Putamen (tissue), 1 donor: ENCODE measurements at regions not wholly inside any gene's neighbourhood (a gene's known extent, or its start where the extent isn't known, plus 50 kb on each side); places are given as distances from the start of the nearest gene placed in this dataset.
"Not testable (repeated sequence)": the region's sequence is repeated elsewhere in the genome, so short reads cannot be mapped to it uniquely, and the experiment has no call there.

Experiments used
- DNase-seq: peaks from one replicate; pipeline ENCODE4 v3.0.0-alpha.2; 2016; ENCODE audit warnings: low spot score

GRCh38 chr13:22837980-22838647 is 342.7 kb upstream of the SGCG start:
- no peak for DNase-seq

- DNase-seq, result no peak
These were observed 340.9 kb upstream of the SGCG start for GRCh38 chr13:22839603-22840530.

GRCh38 chr13:22846551-22846950 is 334.2 kb upstream of the SGCG start:
- DNase-seq, result no peak

- no peak for DNase-seq
These were observed 332.2 kb upstream of the SGCG start for GRCh38 chr13:22848539-22849052.

GRCh38 chr13:22855926-22856325 is 324.9 kb upstream of the SGCG start:
- no peak for DNase-seq

- DNase-seq, result not testable (repeated sequence)
These were observed 321.8 kb upstream of the SGCG start for GRCh38 chr13:22858980-22859379.

- not testable (repeated sequence) for DNase-seq
These were observed 321.4 kb upstream of the SGCG start for GRCh38 chr13:22859411-22859810.

- DNase-seq, result no peak
These were observed 318.8 kb upstream of the SGCG start for GRCh38 chr13:22861958-22862466.

- no peak for DNase-seq
These were observed 318.3 kb upstream of the SGCG start for GRCh38 chr13:22862478-22862877.

GRCh38 chr13:22866221-22866620 is 314.6 kb upstream of the SGCG start:
- no peak for DNase-seq

- DNase-seq, result no peak
These were observed 309.5 kb upstream of the SGCG start for GRCh38 chr13:22871231-22871630.

- DNase-seq, result no peak
These were observed 305.9 kb upstream of the SGCG start for GRCh38 chr13:22874839-22875238.

GRCh38 chr13:22877421-22877820 is 303.4 kb upstream of the SGCG start:
- DNase-seq, result no peak

- DNase-seq, result no peak
These were observed 299.7 kb upstream of the SGCG start for GRCh38 chr13:22880741-22881720.

- DNase-seq, result not testable (repeated sequence)
These were observed 298.8 kb upstream of the SGCG start for GRCh38 chr13:22881721-22882608.

- DNase-seq, result no peak
These were observed 297.4 kb upstream of the SGCG start for GRCh38 chr13:22883262-22883840.

GRCh38 chr13:22883956-22884355 is 296.8 kb upstream of the SGCG start:
- no peak for DNase-seq

- DNase-seq, result not testable (repeated sequence)
These were observed 294.7 kb upstream of the SGCG start for GRCh38 chr13:22886061-22886460.

- DNase-seq, result not testable (repeated sequence)
These were observed 291.4 kb upstream of the SGCG start for GRCh38 chr13:22889376-22889775.

- no peak for DNase-seq
These were observed 287.6 kb upstream of the SGCG start for GRCh38 chr13:22893204-22893603.
